NCI-H774 (cell line): ENCODE measurements at regions not wholly inside any gene's neighbourhood (a gene's known extent, or its start where the extent isn't known, plus 50 kb on each side); places are given as distances from the start of the nearest gene placed in this dataset.

Experiments
- DNase-seq: peaks from one replicate; lab custom pipeline; 2025; lab: John Stamatoyannopoulos, UW

- no peak for DNase-seq
These were observed 61.6 kb upstream of the SPAG17 start for GRCh38 chr1:118246646-118247045.

- DNase-seq: no peak
These were observed 59.2 kb upstream of the SPAG17 start for GRCh38 chr1:118244194-118244593.

- no peak for DNase-seq
These were observed 58.2 kb upstream of the SPAG17 start for GRCh38 chr1:118243269-118243668.
